Fibroblast of lung (primary cell): ENCODE measurements at regions not wholly inside any gene's neighbourhood (a gene's known extent, or its start where the extent isn't known, plus 50 kb on each side); places are given as distances from the start of the nearest gene placed in this dataset.
A peak's percentile ranks its signal among the peaks of the same experiment; 100 is the strongest.

Experiments used
- DNase-seq, 2 donors: peaks; one replicate each; pipeline versions ENCODE4 v3.0.0 to v3.0.0-alpha.2; 2010; ENCODE audit warnings: low read depth in 2 of 2
- H2AFZ ChIP-seq: 2 replicates; pipeline ENCODE4 v1.5.1; 2012; ENCODE audit warnings: low read length, control low read depth, inconsistent platforms
- H3K27ac ChIP-seq: 2 replicates; pipeline ENCODE4 v1.5.1; 2011; ENCODE audit warnings: low read length, control low read depth; ENCODE audit not compliant: insufficient read depth
- H3K27me3 ChIP-seq: 2 replicates; pipeline ENCODE4 v1.5.1; 2011; ENCODE audit warnings: mild to moderate bottlenecking, low read length; ENCODE audit not compliant: control insufficient read depth, insufficient read depth
- H3K36me3 ChIP-seq: 2 replicates; pipeline ENCODE4 v1.5.1; 2011; ENCODE audit warnings: low read length; ENCODE audit not compliant: control insufficient read depth, insufficient read depth
- H3K4me1 ChIP-seq: 2 replicates; pipeline ENCODE4 v1.5.1; 2011; ENCODE audit warnings: low read length; ENCODE audit not compliant: control insufficient read depth, insufficient read depth; ENCODE audit errors: extremely low read depth
- H3K4me2 ChIP-seq: 2 replicates; pipeline ENCODE4 v1.5.1; 2011; ENCODE audit warnings: low read length, control low read depth; ENCODE audit not compliant: insufficient read depth; ENCODE audit errors: extremely low read depth
- H3K4me3 ChIP-seq, 4 experiments: fragments of 200-600 bp in 1 of 4; sonication (generic) in 1 of 4; replicated peaks in 1 of 4; 2 replicates each; pipeline ENCODE4 v1.5.1; 2011 to 2016; ENCODE audit warnings: low read length in 4 of 4, low read depth in 3 of 4, mild to moderate bottlenecking in 3 of 4, control low read depth in 2 of 4, inconsistent platforms in 1 of 4, mixed read lengths in 1 of 4; ENCODE audit not compliant: insufficient read depth in 1 of 4; ENCODE audit errors: control extremely low read depth in 1 of 4
- H3K79me2 ChIP-seq: 2 replicates; pipeline ENCODE4 v1.5.1; 2012; ENCODE audit warnings: mild to moderate bottlenecking, low read length, inconsistent platforms; ENCODE audit not compliant: control insufficient read depth, insufficient read depth
- H3K9ac ChIP-seq: 2 replicates; pipeline ENCODE4 v1.5.1; 2011; ENCODE audit warnings: mild to moderate bottlenecking, low read length, control low read depth; ENCODE audit not compliant: insufficient read depth
- H3K9me3 ChIP-seq: 2 replicates; pipeline ENCODE4 v1.5.1; 2012; ENCODE audit warnings: low read depth, low read length; ENCODE audit not compliant: control insufficient read depth, insufficient read depth
- H4K20me1 ChIP-seq: 2 replicates; pipeline ENCODE4 v1.5.1; 2011; ENCODE audit warnings: low read length; ENCODE audit not compliant: control insufficient read depth, insufficient read depth; ENCODE audit errors: extremely low read depth
- CTCF ChIP-seq, 2 donors: IDR thresholded peaks in 1 of 2; conservative IDR thresholded peaks in 1 of 2; 1 replicate in 1 of 2; 2 replicates in 1 of 2; pipeline ENCODE4 v1.5.1; 2011 to 2012; ENCODE audit warnings: low read length in 2 of 2, control low read depth in 1 of 2, inconsistent platforms in 1 of 2, low read depth in 1 of 2, mild to moderate bottlenecking in 1 of 2
- EZH2 ChIP-seq: IDR thresholded peaks from 2 replicates; pipeline ENCODE4 v1.5.1; 2012; ENCODE audit warnings: low read length, control low read depth, mild to moderate bottlenecking; ENCODE audit errors: missing control alignments

- Histone ChIP-seq H3K4me3 (no peak overlapping the region), H3K4me2 (no peak overlapping the region), H3K9ac (no peak overlapping the region), H3K9me3 (no peaks in the 10 kb centered on the region), H3K36me3 (no peaks in the 10 kb centered on the region), H3K27me3 (peaks cover 2% of the 10 kb centered on the region), H3K4me1 (no peaks in the 10 kb centered on the region), H2AFZ (no peak overlapping the region), H3K79me2 (no peaks in the 10 kb centered on the region), H3K27ac (no peak overlapping the region), H4K20me1 (no peaks in the 10 kb centered on the region)
- TF ChIP-seq EZH2 (no peak), CTCF (conservative IDR thresholded peaks at IDR 0.05 in 1 of 2, IDR thresholded peaks at IDR 0.05 in 1 of 2; ENCODE audit: low read depth in 1 of 2, low read length in 2 of 2) (no peak)
- no peak for DNase-seq
These were observed 219.9 kb downstream of the CCNG2 start for GRCh38 chr4:77376788-77377460.

DNA sequence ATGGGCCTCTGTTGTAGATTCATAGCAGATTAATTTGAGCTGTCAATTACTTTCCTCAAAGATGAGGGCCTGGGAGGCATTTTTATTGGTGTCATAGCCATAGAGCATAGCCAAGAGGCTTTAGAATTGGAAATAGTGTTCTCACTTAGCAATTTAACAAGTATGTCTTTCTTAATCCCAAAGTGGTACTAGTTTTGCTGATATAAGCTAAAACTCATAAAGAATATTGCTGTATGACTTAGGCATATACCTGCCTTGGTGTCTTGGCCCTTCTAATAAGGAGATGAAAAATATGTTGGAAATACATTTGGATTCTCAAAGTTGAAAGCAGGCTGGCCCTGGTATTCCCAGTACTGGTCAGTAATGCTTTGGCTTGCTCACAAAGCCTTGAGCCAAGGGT lies 221.5 kb upstream of the CXCL13 start:
- Histone ChIP-seq H3K4me2 (no peak overlapping the region), H3K36me3 (no peaks in the 10 kb centered on the region), H3K9me3 (no peaks in the 10 kb centered on the region), H4K20me1 (no peaks in the 10 kb centered on the region), H3K4me3 (no peak overlapping the region), H3K4me1 (no peaks in the 10 kb centered on the region), H3K27me3 (no peaks in the 10 kb centered on the region), H3K79me2 (no peaks in the 10 kb centered on the region), H3K27ac (no peak overlapping the region), H3K9ac (no peak overlapping the region), H2AFZ (no peak overlapping the region)
- TF ChIP-seq CTCF (conservative IDR thresholded peaks at IDR 0.05 in 1 of 2, IDR thresholded peaks at IDR 0.05 in 1 of 2; ENCODE audit: low read depth in 1 of 2, low read length in 2 of 2) (no peak), EZH2 (no peak)
- no peak for DNase-seq

GRCh38 chr4:77385124-77385969 lies 220.3 kb upstream of the CXCL13 start:
- no peak overlapping the region for H3K4me3 ChIP-seq
- TF ChIP-seq EZH2: no peak
- TF ChIP-seq CTCF (conservative IDR thresholded peaks at IDR 0.05 in 1 of 2, IDR thresholded peaks at IDR 0.05 in 1 of 2; ENCODE audit: low read depth in 1 of 2, low read length in 2 of 2): peak; percentile 81 to 89

More at GRCh38 chr4:77385124-77385969, 220.3 kb upstream of the CXCL13 start:
- Histone ChIP-seq H3K4me1 (no peaks in the 10 kb centered on the region), H3K4me2 (no peak overlapping the region), H3K27ac (no peak overlapping the region), H3K79me2 (no peaks in the 10 kb centered on the region), H3K27me3 (no peaks in the 10 kb centered on the region), H3K9ac (no peak overlapping the region), H4K20me1 (no peaks in the 10 kb centered on the region), H3K36me3 (no peaks in the 10 kb centered on the region), H3K9me3 (no peaks in the 10 kb centered on the region), H2AFZ (no peak overlapping the region)
- DNase-seq: peak; percentile 54 to 77
